ENCODE measurements at regions not wholly inside any gene's neighbourhood (a gene's known extent, or its start where the extent isn't known, plus 50 kb on each side); places are given as distances from the start of the nearest gene placed in this dataset.

GRCh38 chr4:20403290-20403689 lies 151.6 kb downstream of the SLIT2 start:
- no peaks in the 10 kb centered on the region for H3K36me3 Mint-ChIP-seq (ENCODE audit: unreplicated experiment)
- H3K4me3 Mint-ChIP-seq (ENCODE audit: unreplicated experiment), result no peak overlapping the region
- no peak for DNase-seq
- TF ChIP-seq CTCF (IDR thresholded peaks at IDR 0.05; ENCODE audit: partially characterized antibody, unreplicated experiment), result no peak
- H3K4me1 Mint-ChIP-seq (ENCODE audit: low read depth, unreplicated experiment), result no peaks in the 10 kb centered on the region
- no peaks in the 10 kb centered on the region for H3K27me3 Mint-ChIP-seq (ENCODE audit: unreplicated experiment)
- peaks cover 1% of the 10 kb centered on the region for H3K9me3 Mint-ChIP-seq (ENCODE audit: unreplicated experiment)
- H3K27ac Mint-ChIP-seq (ENCODE audit: unreplicated experiment), result no peak overlapping the region

GRCh38 chr4:20403846-20404245 lies 152.1 kb downstream of the SLIT2 start:
- no peak for DNase-seq
- Mint-ChIP-seq H3K27ac (ENCODE audit: unreplicated experiment) (no peak overlapping the region), H3K36me3 (ENCODE audit: unreplicated experiment) (no peaks in the 10 kb centered on the region), H3K4me3 (ENCODE audit: unreplicated experiment) (no peak overlapping the region), H3K4me1 (ENCODE audit: low read depth, unreplicated experiment) (no peaks in the 10 kb centered on the region), H3K9me3 (ENCODE audit: unreplicated experiment) (peaks cover 1% of the 10 kb centered on the region), H3K27me3 (ENCODE audit: unreplicated experiment) (no peaks in the 10 kb centered on the region)
- no peak for TF ChIP-seq CTCF (IDR thresholded peaks at IDR 0.05; ENCODE audit: partially characterized antibody, unreplicated experiment)

GRCh38 chr4:20408611-20409010 lies 156.9 kb downstream of the SLIT2 start:
- H3K27ac Mint-ChIP-seq (ENCODE audit: unreplicated experiment), result no peak overlapping the region
- no peak for TF ChIP-seq CTCF (IDR thresholded peaks at IDR 0.05; ENCODE audit: partially characterized antibody, unreplicated experiment)
- H3K27me3 Mint-ChIP-seq (ENCODE audit: unreplicated experiment), result no peaks in the 10 kb centered on the region
- H3K4me1 Mint-ChIP-seq (ENCODE audit: low read depth, unreplicated experiment), result no peaks in the 10 kb centered on the region
- H3K4me3 Mint-ChIP-seq (ENCODE audit: unreplicated experiment), result no peak overlapping the region
- no peak for DNase-seq
- no peaks in the 10 kb centered on the region for H3K36me3 Mint-ChIP-seq (ENCODE audit: unreplicated experiment)
- peaks cover 4% of the 10 kb centered on the region for H3K9me3 Mint-ChIP-seq (ENCODE audit: unreplicated experiment)

GRCh38 chr4:20412072-20412471 lies 160.4 kb downstream of the SLIT2 start:
- Mint-ChIP-seq H3K9me3 (ENCODE audit: unreplicated experiment) (peaks cover 4% of the 10 kb centered on the region), H3K27ac (ENCODE audit: unreplicated experiment) (no peak overlapping the region), H3K4me3 (ENCODE audit: unreplicated experiment) (no peak overlapping the region), H3K4me1 (ENCODE audit: low read depth, unreplicated experiment) (no peaks in the 10 kb centered on the region), H3K36me3 (ENCODE audit: unreplicated experiment) (no peaks in the 10 kb centered on the region), H3K27me3 (ENCODE audit: unreplicated experiment) (no peaks in the 10 kb centered on the region)
- TF ChIP-seq CTCF (IDR thresholded peaks at IDR 0.05; ENCODE audit: partially characterized antibody, unreplicated experiment), result no peak
- no peak for DNase-seq

GRCh38 chr4:20416800-20417199 lies 165.1 kb downstream of the SLIT2 start:
- no peak for DNase-seq
- Mint-ChIP-seq H3K27me3 (ENCODE audit: unreplicated experiment) (no peaks in the 10 kb centered on the region), H3K4me1 (ENCODE audit: low read depth, unreplicated experiment) (no peaks in the 10 kb centered on the region), H3K4me3 (ENCODE audit: unreplicated experiment) (no peak overlapping the region), H3K36me3 (ENCODE audit: unreplicated experiment) (no peaks in the 10 kb centered on the region), H3K9me3 (ENCODE audit: unreplicated experiment) (no peaks in the 10 kb centered on the region), H3K27ac (ENCODE audit: unreplicated experiment) (no peak overlapping the region)
- TF ChIP-seq CTCF (IDR thresholded peaks at IDR 0.05; ENCODE audit: partially characterized antibody, unreplicated experiment), result no peak

All from glutamatergic neuron (in vitro differentiated cells).